GM04503 (cell line): ENCODE measurements at regions not wholly inside any gene's neighbourhood (a gene's known extent, or its start where the extent isn't known, plus 50 kb on each side); places are given as distances from the start of the nearest gene placed in this dataset.
"Not testable (repeated sequence)": the region's sequence is repeated elsewhere in the genome, so short reads cannot be mapped to it uniquely, and the experiment has no call there.

Experiments
- DNase-seq: peaks from one replicate; pipeline ENCODE4 v3.0.0-alpha.2; 2012; ENCODE audit warnings: low read depth

GRCh38 chr3:124138148-124138547, 146.2 kb upstream of the ROPN1 start:
- no peak for DNase-seq

GRCh38 chr3:124140746-124141145, 148.8 kb upstream of the ROPN1 start:
- DNase-seq = no peak

- no peak for DNase-seq
These were observed 150.6 kb upstream of the ROPN1 start for GRCh38 chr3:124142389-124142970.

- DNase-seq = no peak
These were observed 151.1 kb upstream of the ROPN1 start for GRCh38 chr3:124143047-124143446.

- no peak for DNase-seq
These were observed 152.3 kb upstream of the ROPN1 start for GRCh38 chr3:124144035-124144814.

- DNase-seq = no peak
These were observed 155.5 kb upstream of the ROPN1 start for GRCh38 chr3:124147429-124147828.

- DNase-seq = no peak
These were observed 156.0 kb upstream of the ROPN1 start for GRCh38 chr3:124147946-124148345.

- DNase-seq = no peak
These were observed 157.2 kb upstream of the ROPN1 start for GRCh38 chr3:124149081-124149480.

GRCh38 chr3:124149771-124150170, 157.8 kb upstream of the ROPN1 start:
- DNase-seq = no peak

GRCh38 chr3:124152891-124153290, 161.0 kb upstream of the ROPN1 start:
- not testable (repeated sequence) for DNase-seq

GRCh38 chr3:124156866-124157712, 165.2 kb upstream of the ROPN1 start:
- DNase-seq = no peak

GRCh38 chr3:124157748-124158147, 165.8 kb upstream of the ROPN1 start:
- DNase-seq = no peak

- DNase-seq = no peak
These were observed 166.4 kb upstream of the ROPN1 start for GRCh38 chr3:124158168-124158881.

GRCh38 chr3:124161448-124161847, 169.5 kb upstream of the ROPN1 start:
- DNase-seq = no peak

GRCh38 chr3:124163689-124164088, 171.8 kb upstream of the ROPN1 start:
- DNase-seq = no peak

- peak; percentile 4 for DNase-seq
These were observed 176.3 kb upstream of the ROPN1 start for GRCh38 chr3:124168271-124168670.

- no peak for DNase-seq
These were observed 180.4 kb upstream of the ROPN1 start for GRCh38 chr3:124172283-124172682.

- DNase-seq = no peak
These were observed 180.9 kb upstream of the ROPN1 start for GRCh38 chr3:124172816-124173215.

- no peak for DNase-seq
These were observed 182.6 kb upstream of the ROPN1 start for GRCh38 chr3:124174476-124174875.

- DNase-seq = no peak
These were observed 183.3 kb upstream of the ROPN1 start for GRCh38 chr3:124174910-124175874.

- DNase-seq = no peak
These were observed 185.1 kb upstream of the ROPN1 start for GRCh38 chr3:124177071-124177470.
